Panc1 (cell line): ENCODE measurements at regions not wholly inside any gene's neighbourhood (a gene's known extent, or its start where the extent isn't known, plus 50 kb on each side); places are given as distances from the start of the nearest gene placed in this dataset.

ENCODE experiments used
- SIN3A ChIP-seq: IDR thresholded peaks from 2 replicates; pipeline ENCODE4 v1.6.1; 2012; ENCODE audit warnings: low read depth, mild to moderate bottlenecking, low read length, moderate library complexity, borderline replicate concordance; ENCODE audit not compliant: insufficient read depth
- TCF7L2 ChIP-seq: IDR thresholded peaks from 2 replicates; pipeline ENCODE4 v1.6.1; 2011; ENCODE audit warnings: mild to moderate bottlenecking, low read depth, low read length, inconsistent platforms
- TF ChIP-seq, protein P1 (sequence below): fragments of 450-650 bp; IDR thresholded peaks from 2 replicates; pipeline ENCODE4 v1.5.1; 2017; ENCODE audit warnings: mild to moderate bottlenecking
- TF ChIP-seq, protein P2 (sequence below), 2 experiments: IDR thresholded peaks; 2 replicates each; pipeline ENCODE4 v1.6.1; 2011 to 2012; ENCODE audit warnings: low read depth in 2 of 2, control low read depth in 1 of 2, low read length in 1 of 2, mild to moderate bottlenecking in 1 of 2, moderate library complexity in 1 of 2; ENCODE audit not compliant: insufficient read depth in 1 of 2

DNA sequence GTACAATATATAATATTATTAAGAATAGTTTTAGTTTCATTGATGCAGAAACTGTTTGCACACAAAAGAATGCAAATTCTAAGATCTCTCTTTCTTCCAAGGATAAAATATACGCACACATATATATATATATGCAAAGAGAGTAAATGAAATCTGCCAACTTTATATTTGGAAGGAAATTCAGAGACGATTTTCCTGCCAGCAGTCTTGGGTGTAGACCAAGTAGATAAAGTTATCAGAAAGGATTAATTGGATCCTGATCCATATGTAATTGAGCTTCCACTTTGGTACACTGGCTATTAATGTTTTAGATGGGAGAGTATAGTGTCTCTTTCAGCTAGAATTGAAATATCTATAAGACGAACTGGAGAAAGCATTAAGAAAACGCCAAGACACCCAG is 295.4 kb upstream of the IL12A start:
- TF ChIP-seq SIN3A (no peak), TCF7L2 (no peak)
- TF ChIP-seq, protein P1, sequence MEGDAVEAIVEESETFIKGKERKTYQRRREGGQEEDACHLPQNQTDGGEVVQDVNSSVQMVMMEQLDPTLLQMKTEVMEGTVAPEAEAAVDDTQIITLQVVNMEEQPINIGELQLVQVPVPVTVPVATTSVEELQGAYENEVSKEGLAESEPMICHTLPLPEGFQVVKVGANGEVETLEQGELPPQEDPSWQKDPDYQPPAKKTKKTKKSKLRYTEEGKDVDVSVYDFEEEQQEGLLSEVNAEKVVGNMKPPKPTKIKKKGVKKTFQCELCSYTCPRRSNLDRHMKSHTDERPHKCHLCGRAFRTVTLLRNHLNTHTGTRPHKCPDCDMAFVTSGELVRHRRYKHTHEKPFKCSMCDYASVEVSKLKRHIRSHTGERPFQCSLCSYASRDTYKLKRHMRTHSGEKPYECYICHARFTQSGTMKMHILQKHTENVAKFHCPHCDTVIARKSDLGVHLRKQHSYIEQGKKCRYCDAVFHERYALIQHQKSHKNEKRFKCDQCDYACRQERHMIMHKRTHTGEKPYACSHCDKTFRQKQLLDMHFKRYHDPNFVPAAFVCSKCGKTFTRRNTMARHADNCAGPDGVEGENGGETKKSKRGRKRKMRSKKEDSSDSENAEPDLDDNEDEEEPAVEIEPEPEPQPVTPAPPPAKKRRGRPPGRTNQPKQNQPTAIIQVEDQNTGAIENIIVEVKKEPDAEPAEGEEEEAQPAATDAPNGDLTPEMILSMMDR, result no peak
- TF ChIP-seq, protein P2, sequence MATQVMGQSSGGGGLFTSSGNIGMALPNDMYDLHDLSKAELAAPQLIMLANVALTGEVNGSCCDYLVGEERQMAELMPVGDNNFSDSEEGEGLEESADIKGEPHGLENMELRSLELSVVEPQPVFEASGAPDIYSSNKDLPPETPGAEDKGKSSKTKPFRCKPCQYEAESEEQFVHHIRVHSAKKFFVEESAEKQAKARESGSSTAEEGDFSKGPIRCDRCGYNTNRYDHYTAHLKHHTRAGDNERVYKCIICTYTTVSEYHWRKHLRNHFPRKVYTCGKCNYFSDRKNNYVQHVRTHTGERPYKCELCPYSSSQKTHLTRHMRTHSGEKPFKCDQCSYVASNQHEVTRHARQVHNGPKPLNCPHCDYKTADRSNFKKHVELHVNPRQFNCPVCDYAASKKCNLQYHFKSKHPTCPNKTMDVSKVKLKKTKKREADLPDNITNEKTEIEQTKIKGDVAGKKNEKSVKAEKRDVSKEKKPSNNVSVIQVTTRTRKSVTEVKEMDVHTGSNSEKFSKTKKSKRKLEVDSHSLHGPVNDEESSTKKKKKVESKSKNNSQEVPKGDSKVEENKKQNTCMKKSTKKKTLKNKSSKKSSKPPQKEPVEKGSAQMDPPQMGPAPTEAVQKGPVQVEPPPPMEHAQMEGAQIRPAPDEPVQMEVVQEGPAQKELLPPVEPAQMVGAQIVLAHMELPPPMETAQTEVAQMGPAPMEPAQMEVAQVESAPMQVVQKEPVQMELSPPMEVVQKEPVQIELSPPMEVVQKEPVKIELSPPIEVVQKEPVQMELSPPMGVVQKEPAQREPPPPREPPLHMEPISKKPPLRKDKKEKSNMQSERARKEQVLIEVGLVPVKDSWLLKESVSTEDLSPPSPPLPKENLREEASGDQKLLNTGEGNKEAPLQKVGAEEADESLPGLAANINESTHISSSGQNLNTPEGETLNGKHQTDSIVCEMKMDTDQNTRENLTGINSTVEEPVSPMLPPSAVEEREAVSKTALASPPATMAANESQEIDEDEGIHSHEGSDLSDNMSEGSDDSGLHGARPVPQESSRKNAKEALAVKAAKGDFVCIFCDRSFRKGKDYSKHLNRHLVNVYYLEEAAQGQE (IDR thresholded peaks at IDR 0.05; ENCODE audit: insufficient read depth in 1 of 2, low read depth in 2 of 2, low read length in 1 of 2), result no peak
